ENCODE measurements at regions not wholly inside any gene's neighbourhood (a gene's known extent, or its start where the extent isn't known, plus 50 kb on each side); places are given as distances from the start of the nearest gene placed in this dataset. TPM values are rescaled to one million over a fixed set of nuclear protein-coding genes. Genes with fewer than 3 reads are reported as not detected.

DNA sequence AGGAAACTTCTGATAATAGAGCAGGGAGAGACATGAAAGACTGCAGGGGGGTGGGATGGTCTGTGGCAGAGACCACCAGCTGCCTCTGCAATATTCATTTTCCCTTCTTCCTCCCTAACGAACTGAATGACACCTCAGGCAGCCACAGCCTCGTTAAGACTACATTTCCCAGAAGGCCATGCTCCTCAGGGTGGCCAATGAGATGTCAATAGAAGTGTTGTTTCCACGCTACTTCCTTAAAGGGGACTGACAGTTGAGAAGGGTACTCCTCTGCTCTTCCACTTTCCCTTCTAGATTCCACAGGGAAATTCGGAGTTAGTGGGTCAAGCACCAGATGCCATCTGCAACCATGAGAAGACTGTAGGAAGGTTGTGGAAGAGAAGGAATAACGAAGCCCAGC is 52.0 kb upstream of the DAPK1 start:
- no peaks in the 10 kb centered on the region for H3K9me3 ChIP-seq (ENCODE audit: control insufficient read depth, insufficient read depth, low read length)
- H3K27me3 ChIP-seq (ENCODE audit: control insufficient read depth, insufficient read depth, low read length): no peaks in the 10 kb centered on the region
- TF ChIP-seq, protein P1, sequence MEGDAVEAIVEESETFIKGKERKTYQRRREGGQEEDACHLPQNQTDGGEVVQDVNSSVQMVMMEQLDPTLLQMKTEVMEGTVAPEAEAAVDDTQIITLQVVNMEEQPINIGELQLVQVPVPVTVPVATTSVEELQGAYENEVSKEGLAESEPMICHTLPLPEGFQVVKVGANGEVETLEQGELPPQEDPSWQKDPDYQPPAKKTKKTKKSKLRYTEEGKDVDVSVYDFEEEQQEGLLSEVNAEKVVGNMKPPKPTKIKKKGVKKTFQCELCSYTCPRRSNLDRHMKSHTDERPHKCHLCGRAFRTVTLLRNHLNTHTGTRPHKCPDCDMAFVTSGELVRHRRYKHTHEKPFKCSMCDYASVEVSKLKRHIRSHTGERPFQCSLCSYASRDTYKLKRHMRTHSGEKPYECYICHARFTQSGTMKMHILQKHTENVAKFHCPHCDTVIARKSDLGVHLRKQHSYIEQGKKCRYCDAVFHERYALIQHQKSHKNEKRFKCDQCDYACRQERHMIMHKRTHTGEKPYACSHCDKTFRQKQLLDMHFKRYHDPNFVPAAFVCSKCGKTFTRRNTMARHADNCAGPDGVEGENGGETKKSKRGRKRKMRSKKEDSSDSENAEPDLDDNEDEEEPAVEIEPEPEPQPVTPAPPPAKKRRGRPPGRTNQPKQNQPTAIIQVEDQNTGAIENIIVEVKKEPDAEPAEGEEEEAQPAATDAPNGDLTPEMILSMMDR (IDR thresholded peaks at IDR 0.05; ENCODE audit: low read depth, low read length): no peak
- ChIA-PET POLR2A (no interaction called here), CTCF (no interaction called here)
- no peak overlapping the region for H3K27ac ChIP-seq (ENCODE audit: low read depth, low read length)
- no peak for DNase-seq (ENCODE audit: low read depth, low spot score)
- no peak overlapping the region for H3K4me3 ChIP-seq (ENCODE audit: low read depth, low read length)

DNA sequence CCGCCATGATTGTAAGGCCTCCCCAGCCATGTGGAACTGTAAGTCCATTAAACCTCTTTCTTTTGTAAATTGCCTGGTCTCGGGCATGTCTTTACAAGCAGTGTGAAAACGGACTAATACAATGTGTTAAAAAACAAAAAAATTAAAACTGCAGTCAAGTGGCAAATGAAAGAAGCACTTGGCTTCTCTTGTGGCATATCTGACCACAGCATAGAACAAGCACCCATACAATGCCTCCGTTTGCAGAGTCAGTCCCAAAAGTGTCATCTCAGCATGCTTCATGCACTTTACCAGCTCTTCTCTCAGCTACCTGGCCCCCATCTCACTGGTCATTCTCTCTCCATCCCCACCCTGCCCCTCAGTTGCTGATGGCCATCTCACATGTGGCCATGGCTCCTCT is 51.1 kb upstream of the DAPK1 start:
- Histone ChIP-seq H3K4me3 (ENCODE audit: low read depth, low read length) (no peak overlapping the region), H3K27ac (ENCODE audit: low read depth, low read length) (no peak overlapping the region), H3K9me3 (ENCODE audit: control insufficient read depth, insufficient read depth, low read length) (no peaks in the 10 kb centered on the region), H3K27me3 (ENCODE audit: control insufficient read depth, insufficient read depth, low read length) (no peaks in the 10 kb centered on the region)
- ChIA-PET CTCF (no interaction called here), POLR2A (no interaction called here)
- DNase-seq (ENCODE audit: low read depth, low spot score): no peak
- TF ChIP-seq, protein P1 (IDR thresholded peaks at IDR 0.05; ENCODE audit: low read depth, low read length): no peak

DNA sequence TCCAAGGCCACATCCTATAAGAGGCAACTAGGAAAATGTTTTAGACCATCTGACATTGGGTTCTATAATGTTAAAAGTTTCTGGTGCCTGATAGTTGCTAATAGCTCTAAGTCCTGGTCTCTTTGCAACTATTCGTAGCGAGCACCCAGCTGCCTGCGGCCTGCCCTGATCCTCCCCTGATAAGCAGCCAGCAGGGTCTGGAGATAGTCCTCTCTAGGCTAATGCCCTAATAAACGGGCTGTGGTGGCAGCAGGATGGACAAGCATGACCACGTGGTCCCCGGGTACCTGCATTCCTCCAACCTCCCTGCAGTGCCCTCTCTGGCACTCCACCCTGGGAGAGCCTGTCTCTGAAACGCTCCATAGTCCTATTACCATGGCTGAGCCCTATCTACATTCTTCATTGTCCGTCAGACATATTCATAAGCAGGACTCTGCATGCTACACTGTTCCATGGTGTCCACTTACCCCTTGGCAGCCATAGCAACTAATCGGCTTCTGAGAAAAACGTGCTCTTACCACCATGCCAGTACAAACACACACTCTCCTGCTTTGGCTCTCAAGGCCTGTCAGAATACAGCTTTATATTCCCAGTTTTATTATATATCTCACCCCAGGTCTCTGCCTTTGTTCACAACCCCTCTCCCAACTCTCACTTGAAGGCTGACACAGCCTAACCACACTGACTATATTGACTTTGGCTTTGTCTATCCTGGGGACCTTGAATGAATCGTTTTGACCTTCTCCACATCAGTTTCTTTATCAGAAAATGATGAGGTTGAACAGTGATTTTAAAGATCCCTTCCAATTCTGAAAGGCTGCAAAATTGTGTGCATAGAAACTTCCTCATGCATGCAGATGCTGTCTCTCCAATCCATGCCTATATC is 49.9 kb upstream of the DAPK1 start:
- no peak for DNase-seq (ENCODE audit: low read depth, low spot score)
- ChIA-PET CTCF (no interaction called here), POLR2A (no interaction called here)
- Histone ChIP-seq H3K4me3 (ENCODE audit: low read depth, low read length) (no peak overlapping the region), H3K9me3 (ENCODE audit: control insufficient read depth, insufficient read depth, low read length) (no peaks in the 10 kb centered on the region), H3K27ac (ENCODE audit: low read depth, low read length) (no peak overlapping the region), H3K27me3 (ENCODE audit: control insufficient read depth, insufficient read depth, low read length) (no peaks in the 10 kb centered on the region)
- TF ChIP-seq, protein P1 (IDR thresholded peaks at IDR 0.05; ENCODE audit: low read depth, low read length): no peak

Small RNAs in the stretch of these regions (small RNA-seq; reads per million reads assigned to genes)
- gene AL353752.1 (ENCODE audit: insufficient read length, low read depth) (not detected), gene RF00568 (ENCODE audit: insufficient read length, low read depth) (not detected)
